ENCODE measurements at regions not wholly inside any gene's neighbourhood (a gene's known extent, or its start where the extent isn't known, plus 50 kb on each side); places are given as distances from the start of the nearest gene placed in this dataset.

GRCh38 chr7:52720856-52721255 is 314.6 kb upstream of the POM121L12 start:
- TF ChIP-seq CTCF (IDR thresholded peaks at IDR 0.05) (no peak), POLR2A (IDR thresholded peaks at IDR 0.05) (no peak)

Measured in testis (tissue), 2 donors.